ENCODE measurements at regions not wholly inside any gene's neighbourhood (a gene's known extent, or its start where the extent isn't known, plus 50 kb on each side); places are given as distances from the start of the nearest gene placed in this dataset.
"Not testable (repeated sequence)": the region's sequence is repeated elsewhere in the genome, so short reads cannot be mapped to it uniquely, and the experiment has no call there.

GRCh38 chr13:97520061-97520460 is 86.1 kb downstream of the RAP2A start:
- DNase-seq (ENCODE audit: low read depth in 4 of 4, low spot score in 3 of 4): no peak

GRCh38 chr13:97520866-97521265 is 86.9 kb downstream of the RAP2A start:
- DNase-seq (ENCODE audit: low read depth in 4 of 4, low spot score in 3 of 4): no peak

GRCh38 chr13:97521726-97522125 is 87.8 kb downstream of the RAP2A start:
- no peak for DNase-seq (ENCODE audit: low read depth in 4 of 4, low spot score in 3 of 4)

DNA sequence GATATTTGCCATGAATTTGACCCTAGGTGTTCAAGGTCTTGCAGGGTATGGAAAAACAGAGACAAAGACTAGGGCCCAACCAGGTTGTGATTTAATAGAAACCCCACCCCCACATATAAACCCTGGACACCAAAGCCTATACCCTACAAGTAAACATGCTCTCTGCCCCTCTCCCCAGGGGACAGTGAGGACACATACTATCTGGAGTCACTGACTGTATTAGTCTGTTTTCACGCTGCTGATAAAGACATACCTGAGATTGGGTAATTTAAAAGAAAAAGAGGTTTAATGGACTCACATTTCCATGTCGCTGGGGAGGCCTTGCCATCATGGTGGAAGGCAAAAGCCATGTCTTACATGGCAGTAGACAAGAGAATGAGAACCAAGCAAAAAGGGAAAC is 88.3 kb downstream of the RAP2A start:
- DNase-seq (ENCODE audit: low read depth in 4 of 4, low spot score in 3 of 4): no peak

DNA sequence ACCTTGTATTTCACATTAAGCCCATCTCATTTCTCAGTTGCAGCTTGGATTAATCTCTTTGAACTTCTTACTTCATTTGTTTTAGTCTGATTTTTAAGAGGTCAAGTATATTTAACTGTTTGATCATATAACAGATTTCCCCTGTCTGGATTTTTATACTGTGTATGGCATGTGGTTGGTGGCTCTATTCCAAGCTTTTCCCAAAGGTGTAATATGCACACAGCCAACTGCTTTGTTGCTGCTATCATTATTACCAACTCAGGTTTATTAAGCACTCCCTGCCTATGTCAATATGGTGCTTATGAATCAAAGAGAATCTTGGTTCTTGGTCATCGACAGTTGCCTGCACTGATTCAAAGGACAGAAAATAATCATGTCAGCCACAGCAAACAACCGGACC is 92.6 kb downstream of the RAP2A start:
- DNase-seq (ENCODE audit: low read depth in 4 of 4, low spot score in 3 of 4): no peak

DNA sequence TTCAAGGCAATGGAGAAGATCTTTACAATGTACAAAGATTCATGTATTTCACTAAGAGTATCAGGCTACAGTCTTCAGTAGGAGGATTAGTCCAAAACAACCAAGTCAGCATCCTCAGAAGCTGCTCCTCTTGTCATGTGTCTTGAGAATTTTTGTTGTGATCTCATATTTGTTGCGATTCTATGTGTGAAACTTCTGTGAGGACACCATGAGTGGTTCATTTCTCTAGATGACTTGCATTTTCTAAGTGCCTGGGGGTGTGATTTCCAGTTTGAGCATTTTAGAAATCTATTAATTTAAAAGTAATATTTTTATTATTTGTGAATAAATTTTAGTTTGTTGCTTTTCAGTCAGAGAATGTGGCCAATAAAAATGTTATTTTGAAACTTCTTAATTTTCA is 94.5 kb downstream of the RAP2A start:
- DNase-seq (ENCODE audit: low read depth in 4 of 4, low spot score in 3 of 4): no peak

GRCh38 chr13:97534540-97534939 is 100.6 kb downstream of the RAP2A start:
- DNase-seq (ENCODE audit: low read depth in 4 of 4, low spot score in 3 of 4): no peak

GRCh38 chr13:97535614-97536013 is 101.6 kb downstream of the RAP2A start:
- DNase-seq (ENCODE audit: low read depth in 4 of 4, low spot score in 3 of 4): no peak

GRCh38 chr13:97537110-97537509 is 103.1 kb downstream of the RAP2A start:
- no peak for DNase-seq (ENCODE audit: low read depth in 4 of 4, low spot score in 3 of 4)

DNA sequence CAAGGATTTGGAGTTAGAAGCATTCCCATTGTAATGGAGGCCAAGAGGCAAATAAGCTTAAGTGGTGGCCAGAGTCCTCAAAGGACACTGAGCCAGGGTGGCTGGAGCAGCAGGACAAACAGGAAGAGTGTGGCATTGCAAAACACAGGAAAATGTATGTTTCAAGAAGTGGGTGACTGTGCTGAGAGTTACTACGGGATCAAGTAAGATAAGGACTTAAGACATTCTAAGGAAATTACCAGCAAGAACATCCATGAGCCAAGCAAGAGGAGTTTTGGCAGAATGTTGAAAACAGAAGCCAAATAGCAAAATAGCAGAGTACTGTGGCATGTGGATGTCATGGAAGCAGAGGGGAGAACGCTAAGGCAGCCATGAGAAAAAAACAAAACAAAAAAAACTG is 104.2 kb downstream of the RAP2A start:
- DNase-seq (ENCODE audit: low read depth in 4 of 4, low spot score in 3 of 4): no peak

DNA sequence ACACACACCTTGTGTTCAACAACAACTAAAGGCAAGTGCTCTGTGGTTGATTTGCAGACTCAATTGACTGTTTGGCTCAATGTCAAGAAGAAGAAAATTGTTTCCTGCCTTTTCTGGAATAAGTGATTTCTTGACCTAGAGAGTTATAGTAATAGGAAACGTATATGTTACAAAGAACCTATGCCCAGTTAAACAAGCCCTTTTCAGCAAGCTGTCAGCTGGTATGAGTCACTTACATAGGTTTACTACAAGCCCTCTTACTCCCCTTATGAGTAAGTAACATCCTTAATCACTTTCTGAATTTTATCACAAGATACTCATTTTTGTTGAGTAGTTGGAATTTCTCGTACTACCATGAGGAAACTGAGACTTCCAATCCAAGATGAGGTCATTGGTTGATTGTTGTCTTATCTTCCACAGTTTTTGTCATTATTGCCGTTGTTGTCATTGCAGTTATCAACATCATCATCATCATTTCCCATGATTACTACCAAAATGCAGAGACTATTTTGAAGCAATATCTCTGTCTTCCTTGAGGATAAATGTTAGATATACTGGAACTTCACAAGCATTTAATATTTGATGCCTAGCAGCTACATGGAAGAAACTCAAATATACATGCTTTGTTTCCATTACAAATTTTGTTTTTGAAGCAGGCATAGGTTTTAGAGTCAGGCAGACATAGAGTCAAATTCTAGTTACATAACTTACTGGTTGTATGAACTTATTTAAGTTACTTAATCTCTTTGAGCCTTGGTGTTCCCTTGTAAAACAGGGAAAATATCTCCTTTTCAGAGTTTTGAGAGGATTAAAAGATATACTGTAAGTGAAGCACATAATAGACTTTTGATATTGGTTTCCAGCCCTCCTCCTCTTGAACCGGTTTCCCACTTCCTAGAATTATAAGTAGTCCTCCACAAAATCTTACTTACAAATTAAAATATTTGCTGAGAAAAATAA is 106.0 kb downstream of the RAP2A start:
- no peak for DNase-seq (ENCODE audit: low read depth in 4 of 4, low spot score in 3 of 4)

GRCh38 chr13:97540696-97541095 is 106.7 kb downstream of the RAP2A start:
- peak; percentile 21 to 63 (median 58) for DNase-seq (ENCODE audit: low read depth in 4 of 4, low spot score in 3 of 4)

DNA sequence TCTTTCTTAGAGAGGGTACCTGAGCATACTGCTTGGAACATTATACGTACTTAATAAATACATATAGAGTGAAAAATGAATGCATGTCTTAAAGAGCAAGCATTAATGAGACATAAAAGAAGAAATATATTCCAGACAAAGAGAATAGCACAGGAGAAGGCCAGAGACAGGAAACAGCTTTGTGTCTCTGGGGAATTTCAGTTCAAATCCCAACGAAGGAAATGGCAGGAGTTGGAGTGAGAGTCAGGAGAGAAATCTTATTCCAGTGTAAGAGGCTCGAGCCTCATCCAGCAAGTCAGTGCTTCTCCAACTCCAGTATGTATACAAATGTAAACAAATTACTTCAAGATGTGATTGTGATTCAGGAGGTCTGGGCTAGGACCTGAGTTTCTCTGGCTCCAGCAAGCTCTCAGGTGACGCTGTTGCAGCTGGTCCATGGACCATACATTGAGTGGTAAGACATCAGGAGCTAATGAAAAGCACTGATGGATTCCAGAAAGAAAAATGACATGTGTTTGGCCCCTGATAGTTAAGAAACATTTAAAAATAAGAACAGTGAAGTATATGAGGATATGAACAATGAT is 108.2 kb downstream of the RAP2A start:
- DNase-seq (ENCODE audit: low read depth in 4 of 4, low spot score in 3 of 4): no peak

DNA sequence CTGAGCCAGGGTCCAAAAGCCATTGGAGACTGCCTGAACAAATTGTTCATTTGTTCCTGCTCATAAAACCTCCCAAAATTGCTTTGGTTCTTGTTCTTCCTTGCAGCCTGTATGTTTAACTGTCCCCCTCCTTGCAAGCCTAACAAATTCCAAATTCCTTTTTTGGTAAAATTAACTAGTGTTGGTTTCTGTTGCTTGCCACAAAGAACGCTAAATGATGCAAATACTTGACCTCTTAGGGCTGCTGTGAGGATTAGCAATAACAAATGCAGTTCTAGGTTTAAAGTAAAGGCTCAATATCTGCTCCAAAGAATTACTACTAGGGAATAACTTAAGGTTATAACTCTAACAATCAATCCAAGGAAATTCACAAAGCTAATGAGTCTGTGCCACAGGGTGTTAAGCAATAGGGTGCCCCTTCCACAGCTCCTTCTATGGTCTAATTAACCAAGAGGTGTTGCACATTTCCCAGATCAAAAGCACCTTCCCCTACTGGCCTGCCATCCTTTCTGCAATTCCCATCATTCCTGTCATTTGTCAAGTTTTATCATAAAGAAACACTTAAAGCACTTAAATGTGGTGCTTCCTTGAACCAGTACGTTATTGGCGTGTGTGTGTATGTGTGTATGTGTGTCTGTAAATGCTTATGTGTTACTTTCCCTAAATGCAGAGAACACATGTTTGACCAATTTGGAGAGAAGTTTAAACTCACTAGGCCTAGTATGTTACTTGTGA is 110.2 kb downstream of the RAP2A start:
- no peak for DNase-seq (ENCODE audit: low read depth in 4 of 4, low spot score in 3 of 4)

- not testable (repeated sequence) for DNase-seq (ENCODE audit: low read depth in 4 of 4, low spot score in 3 of 4)
These were observed 111.1 kb downstream of the RAP2A start for GRCh38 chr13:97544971-97545499.

DNA sequence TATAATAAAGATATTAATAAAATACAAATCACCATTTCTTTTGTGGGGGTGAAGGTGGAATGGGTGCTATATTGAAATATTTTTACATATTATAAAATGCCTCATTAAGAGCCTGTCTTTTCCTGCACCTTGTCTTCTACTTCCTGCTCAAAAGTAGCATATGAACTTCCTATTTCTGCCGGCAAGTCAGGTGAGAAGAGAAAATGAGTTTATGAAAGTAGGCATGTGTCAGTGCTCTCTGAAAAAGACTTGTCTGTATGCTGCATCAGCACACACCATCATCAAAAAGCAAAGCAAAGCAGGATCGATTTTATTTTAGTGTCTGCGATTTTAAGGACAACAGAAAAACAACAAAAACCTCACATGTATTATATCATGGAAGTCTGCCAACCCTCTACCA is 114.2 kb downstream of the RAP2A start:
- DNase-seq (ENCODE audit: low read depth in 4 of 4, low spot score in 3 of 4): no peak

GRCh38 chr13:97548711-97549110 is 114.7 kb downstream of the RAP2A start:
- no peak for DNase-seq (ENCODE audit: low read depth in 4 of 4, low spot score in 3 of 4)

GRCh38 chr13:97549201-97549600 is 115.2 kb downstream of the RAP2A start:
- no peak for DNase-seq (ENCODE audit: low read depth in 4 of 4, low spot score in 3 of 4)

DNA sequence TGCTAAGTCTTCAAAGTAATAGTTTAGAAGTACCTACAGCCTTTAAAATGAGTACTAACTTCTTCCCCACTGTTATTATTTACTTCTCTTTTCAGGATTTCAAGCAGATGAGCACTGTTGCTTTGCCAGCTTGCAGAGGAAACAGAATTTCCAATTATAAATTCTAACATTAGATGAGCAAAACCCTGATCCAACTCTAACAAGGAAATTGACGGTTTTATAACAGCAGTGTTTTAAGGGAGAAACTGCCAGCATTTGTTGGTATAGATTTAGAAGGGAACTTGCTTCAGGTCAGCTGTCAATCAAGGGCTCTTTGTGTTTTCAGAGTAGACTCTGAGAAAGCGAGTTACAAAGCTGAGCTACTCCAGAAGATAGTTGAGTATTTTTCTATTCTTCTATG is 120.5 kb downstream of the RAP2A start:
- DNase-seq (ENCODE audit: low read depth in 4 of 4, low spot score in 3 of 4): no peak

GRCh38 chr13:97555034-97555433 is 121.1 kb downstream of the RAP2A start:
- no peak for DNase-seq (ENCODE audit: low read depth in 4 of 4, low spot score in 3 of 4)

- DNase-seq (ENCODE audit: low read depth in 4 of 4, low spot score in 3 of 4): no peak
These were observed 125.1 kb downstream of the RAP2A start for GRCh38 chr13:97559030-97559429.

Data from right renal pelvis (tissue), 4 donors.